ENCODE measurements at regions not wholly inside any gene's neighbourhood (a gene's known extent, or its start where the extent isn't known, plus 50 kb on each side); places are given as distances from the start of the nearest gene placed in this dataset.

DNA sequence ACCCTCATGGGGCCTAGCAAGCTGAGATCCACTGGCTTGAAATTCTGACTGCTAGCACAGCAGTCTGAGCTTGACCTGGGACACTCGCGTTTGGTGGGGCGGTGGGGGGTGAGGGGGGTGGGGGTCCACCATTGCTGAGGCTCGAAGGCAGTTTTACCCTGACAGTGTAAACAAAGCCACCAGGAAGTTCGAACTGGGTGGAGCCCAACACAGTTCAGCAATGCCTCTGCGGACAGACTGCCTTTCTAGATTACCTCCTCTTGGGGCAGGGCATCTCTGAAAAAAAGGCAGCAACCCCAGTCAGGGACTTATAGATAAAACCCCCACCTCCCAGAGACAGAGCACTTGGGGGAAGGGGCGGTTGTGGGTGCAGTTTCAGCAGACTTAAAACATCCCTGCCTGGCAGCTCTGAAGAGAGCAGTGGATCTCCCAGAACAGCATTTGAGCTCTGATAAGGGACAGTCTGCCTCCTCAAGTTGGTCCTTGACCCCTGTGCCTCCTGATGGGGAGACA is 149.7 kb upstream of the TANK start:
- DNase-seq = no peak

DNA sequence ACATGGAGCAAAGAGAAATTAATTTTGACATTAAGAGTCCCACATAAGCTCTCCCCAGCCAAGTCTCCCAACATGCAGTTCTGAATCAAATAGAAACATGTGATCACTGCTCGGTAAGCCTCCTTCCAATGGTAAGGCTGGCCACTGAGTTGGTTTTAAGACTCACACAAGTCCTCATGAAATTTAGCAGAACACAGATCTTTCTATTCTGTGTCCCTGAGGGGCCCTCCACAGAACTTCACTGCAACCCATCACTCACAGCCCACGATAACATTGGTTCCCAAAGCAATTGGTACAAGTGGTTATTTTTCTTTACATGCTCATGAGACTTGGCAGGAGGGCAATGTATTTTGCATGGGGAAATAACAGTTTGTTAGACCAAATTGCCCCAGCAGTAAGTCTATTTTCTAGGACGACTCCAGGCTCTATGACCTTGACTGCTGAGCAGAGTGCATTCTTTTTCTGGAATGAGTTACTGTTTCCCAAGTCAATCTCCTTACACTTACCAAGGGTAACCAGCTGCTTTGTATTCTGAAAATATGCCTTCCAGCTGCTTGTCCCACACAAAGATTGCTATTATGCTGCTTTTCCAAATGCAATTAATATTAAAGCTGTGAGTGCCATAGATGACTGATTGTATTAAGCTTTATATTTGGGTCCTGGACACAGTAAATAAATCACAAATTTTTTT is 142.3 kb upstream of the TANK start:
- DNase-seq = no peak

DNA sequence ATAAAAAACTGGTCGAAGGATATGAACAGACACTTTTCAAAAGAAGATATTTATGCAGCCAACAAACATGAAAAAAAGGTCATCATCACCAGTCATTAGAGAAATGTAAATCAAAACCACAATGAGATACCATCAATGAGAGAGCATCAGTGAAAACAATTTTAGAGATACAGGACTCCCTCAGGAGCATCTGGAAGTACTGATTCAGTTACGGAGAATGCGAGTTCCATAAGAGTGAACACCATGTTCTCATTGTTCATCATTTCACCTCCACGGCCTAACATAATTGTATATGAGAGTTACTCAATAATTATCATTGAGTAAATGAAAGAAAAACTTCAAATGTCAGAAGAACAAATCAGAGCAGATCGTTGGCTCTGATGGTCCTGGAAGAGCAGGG is 140.9 kb upstream of the TANK start:
- DNase-seq = no peak

DNA sequence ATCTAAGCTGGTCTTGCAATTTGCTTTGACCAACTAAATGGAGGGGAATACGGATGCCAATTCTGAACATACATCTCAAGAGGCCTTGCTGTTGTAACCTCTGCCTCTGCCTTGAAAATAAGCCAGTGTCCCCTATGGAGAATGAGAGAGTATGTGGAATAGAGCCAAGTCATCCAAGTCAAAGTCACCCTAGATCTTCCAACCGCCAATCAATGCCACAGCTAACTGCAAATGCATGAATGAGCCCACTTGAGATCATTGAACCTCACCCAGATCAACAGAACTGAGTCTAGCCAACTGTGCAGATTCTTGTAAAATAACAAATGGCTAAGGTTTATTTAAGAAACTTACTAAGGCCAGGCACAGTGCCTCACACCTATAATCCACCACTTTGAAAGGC is 139.8 kb upstream of the TANK start:
- DNase-seq = no peak

DNA sequence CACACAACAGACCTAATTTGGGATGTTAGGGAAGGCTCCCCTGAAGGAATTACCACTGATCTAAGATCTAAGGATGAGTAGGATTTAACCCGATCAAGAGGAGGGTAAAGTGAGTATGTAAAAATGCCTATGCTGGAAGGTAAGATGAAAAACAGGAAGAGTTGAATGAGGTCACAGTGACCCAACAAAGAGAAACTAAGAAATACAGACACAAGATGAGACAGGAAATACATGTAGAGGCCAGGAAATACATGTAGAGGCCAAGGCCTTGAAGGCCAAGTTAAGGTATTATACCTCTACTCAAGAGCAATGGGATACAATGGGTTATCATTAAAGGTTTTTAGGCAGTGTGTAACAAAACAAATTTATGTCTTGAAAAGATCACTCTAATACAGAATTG is 131.6 kb upstream of the TANK start:
- DNase-seq = no peak

DNA sequence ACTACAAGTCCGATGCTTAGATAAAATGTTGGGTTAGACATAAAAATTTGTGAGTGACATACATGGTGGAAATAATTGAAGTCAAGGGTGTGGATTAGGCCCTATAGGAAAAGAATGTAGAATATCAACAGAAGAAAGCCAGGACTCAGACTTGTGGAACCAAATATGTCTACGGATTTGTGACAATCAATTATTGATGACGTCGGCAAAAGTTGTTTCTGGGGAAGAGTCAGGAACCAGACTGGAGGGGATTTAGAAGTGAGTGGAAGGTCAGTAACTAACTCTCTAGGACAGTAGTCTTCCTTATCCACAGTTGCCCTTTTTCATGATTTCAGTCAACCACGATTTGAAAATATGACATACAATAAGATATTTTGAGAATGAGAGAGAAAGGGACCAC is 130.9 kb upstream of the TANK start:
- no peak for DNase-seq

DNA sequence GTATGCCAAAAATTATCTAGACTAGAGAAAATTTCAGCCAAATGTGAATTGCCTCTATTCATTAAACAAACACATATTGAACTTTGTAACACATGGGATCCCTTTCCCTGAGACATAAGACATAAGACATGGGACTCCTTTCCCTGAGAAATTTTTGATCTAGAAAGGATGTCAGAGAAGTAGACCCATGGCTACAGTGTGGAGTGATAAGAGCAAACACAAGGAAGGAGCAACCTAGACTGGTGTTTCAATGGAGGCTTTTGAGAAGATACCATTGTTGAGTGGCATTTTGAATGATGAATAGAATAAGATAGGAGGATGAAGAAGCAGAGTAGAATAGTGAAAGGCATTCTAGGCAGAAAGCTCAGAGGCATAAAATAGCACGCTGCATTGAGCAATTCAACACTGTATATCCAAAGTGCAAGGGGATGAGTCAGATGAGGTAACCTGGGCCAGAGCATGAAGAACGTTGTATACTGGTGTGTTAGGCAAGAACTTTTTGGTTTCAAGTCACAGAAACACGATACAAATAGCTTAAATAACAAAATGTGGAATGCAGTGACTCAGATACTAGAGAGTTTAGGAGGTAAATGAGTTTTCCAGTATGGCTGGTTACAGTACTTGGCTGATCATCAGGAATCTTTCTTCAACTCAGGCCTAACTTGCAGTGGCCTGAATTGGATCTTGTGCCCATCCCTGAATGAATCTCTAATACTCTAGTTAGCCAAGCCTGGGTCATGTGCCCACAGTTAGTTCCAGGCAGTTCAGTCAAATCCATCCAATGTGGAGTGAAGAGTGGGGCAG is 129.8 kb upstream of the TANK start:
- DNase-seq = no peak

DNA sequence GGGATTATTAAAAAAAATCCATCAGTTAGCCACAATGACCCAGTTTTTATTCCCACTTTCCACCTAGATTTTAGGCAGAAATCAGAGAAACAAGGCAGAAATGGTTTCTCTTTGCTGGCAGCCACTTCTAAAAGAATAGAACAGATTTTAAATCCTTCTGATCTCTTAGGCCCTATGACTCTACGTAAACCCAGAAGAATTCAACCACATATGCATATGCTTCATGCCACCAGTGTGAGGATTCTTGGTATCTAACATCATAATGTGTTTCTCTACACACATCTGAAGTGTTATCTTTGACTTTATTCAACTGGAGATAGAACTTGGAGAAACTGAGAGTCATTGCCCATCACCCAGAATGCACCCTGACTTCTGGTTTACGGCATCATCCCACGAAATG is 128.7 kb upstream of the TANK start:
- DNase-seq = no peak

DNA sequence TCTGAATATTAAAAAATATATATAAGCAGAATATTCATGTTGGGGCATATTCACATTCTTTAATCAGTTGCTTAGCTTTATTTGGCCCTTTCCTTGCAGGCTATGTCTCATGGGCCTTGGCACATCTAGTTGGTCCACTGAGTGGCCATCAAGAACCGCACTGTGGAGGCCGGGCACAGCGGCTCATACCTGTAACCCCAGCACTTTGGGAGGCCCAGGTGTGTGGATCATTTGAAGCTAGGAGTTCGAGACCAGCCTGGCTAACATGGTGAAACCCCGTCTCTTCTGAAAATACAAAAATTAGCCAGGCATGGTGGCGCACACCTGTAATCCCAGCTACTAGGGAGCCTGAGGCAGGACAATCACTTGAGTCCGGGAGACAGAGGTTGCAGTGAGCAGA is 127.6 kb upstream of the TANK start:
- DNase-seq = no peak

DNA sequence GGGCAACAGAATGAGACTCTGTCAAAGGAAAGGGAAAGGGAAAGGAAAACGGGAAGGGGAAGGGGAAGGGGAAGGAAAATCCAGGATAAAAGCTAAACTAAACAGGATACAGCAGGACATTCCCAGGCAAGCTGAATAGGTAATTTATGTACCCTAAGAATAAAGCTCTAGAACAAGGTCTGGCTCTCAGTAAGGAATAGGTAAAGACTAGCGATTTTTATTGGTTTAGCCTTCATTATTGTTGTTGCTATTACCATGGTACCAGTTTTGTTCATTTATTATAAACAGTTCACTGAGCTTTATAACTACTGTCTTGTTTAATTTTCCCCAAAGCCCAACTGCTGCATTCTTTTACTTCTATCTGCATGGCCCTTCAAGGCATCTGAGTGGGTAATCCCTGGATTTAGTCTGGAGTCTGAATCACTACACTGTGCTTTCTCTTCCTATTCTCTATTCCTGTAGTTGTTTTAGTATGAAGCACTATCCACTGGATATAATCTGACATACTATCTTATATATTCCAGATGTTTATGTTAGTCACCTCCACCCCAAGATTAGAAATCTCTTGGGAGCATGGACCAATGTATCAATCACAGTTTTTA is 127.1 kb upstream of the TANK start:
- DNase-seq = no peak

DNA sequence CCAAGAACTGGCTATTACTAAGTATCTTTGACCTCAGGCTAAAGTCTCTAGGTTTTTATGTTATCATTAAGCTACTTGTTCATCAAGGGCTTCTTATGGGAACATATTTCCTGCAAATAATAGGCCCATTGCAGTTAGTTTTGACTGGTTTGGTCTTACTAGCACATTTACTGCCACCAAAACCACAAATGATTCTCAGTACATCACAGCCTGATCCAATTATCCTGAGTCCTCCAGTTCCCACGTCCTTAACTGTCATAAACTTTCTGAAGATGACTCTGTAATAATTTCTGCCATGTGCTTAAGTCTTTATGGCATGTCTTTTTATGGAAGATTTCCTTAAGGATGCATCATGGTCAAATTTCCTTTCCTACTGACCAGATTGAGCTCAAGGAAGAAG is 123.3 kb upstream of the TANK start:
- no peak for DNase-seq

DNA sequence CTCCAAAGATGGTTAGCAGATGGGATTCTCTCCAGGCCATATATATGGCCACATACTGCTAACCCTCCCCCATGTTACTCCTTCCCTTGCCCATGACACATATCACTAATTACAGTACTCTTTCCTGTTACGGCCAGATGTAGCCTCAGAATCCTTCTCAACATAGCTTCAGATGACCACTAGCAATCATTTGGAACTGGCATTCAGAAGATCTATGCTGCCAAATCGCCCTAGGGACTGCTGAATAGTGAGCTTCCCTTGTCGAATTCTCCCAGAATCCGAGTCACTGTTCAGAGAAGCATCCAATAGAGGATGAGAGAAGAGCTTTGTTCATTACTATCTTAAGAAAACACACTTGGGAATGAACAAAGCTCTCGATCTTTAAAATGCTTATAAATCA is 121.2 kb upstream of the TANK start:
- DNase-seq = no peak

DNA sequence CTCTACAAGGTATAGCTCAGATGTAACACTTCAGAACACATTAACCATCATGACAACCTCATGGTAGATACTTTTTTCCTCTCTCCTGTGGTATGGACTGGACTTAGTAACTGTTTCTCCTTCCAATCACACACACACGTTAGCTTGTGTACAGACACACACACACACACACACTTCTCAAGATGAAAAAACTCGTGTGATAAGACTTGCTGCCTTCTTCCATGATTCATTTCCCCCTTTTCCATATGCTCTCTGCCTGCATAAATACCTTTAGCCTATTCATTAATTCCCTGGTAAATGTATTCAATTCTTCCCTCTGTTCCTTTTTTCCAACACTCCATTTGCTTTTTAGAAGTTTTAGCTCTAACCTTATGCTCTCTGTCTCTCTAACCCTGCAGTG is 118.9 kb upstream of the TANK start:
- DNase-seq = no peak

DNA sequence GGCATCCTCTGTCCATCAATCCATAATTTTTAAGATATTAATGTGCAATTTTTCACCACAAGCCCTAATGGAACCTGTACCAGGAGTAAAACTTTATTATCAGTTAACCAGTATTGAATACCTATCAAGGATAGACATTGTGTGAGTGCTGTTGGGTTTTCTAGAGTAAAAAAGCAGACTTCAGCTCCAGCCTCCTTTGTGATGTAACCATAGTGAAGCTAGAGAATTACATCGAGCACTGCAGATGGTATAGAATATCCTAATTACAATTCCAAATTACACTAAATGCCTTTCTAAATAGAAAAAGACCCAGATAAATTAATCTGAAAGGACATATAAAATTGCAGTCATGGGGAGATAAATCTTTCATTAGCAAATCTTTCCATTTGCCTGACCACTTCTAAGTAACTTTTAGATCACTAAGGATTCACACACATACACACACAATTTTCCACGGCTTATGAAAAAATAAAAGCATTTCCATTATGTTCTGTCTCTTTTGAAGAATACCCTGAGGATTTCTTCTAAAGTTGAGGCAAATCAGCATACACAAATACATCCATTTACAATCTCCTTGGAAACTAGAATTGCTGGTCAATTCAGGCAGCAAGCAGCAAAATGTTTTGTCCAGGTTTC is 117.1 kb upstream of the TANK start:
- no peak for DNase-seq

DNA sequence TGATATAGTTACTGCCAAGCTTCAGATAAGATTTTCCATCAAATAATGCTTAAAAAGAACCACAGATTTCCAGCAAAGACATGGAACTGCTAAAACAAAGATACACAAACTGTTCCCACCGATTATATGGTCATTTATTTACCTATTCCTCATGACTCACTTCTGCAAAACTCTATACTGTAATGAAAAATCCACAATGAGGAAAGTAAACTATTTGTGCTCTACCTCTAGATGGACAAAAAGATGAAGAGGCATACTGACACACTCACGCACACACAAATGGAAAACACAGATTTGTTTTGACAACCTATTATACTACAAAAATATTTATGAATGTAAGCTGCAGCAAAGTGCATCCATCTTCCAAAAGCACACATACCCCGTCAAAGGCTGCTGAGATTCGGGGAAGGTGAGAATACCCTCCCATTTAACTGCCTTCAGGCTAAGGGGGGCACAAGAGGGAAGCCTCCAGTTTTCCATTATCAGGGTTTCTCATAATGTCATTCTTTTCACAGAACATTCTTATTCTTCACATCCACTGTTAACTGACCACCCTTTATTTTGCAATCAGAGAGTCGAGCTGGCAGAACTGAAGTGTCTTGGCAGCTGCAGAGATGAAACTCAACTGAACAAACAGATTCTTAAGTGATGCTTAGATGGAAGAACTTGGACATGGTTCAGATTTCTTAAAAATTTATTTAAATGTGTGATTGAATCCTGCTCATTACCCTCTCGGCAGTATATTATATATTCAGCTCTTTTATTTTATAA is 115.9 kb upstream of the TANK start:
- no peak for DNase-seq

DNA sequence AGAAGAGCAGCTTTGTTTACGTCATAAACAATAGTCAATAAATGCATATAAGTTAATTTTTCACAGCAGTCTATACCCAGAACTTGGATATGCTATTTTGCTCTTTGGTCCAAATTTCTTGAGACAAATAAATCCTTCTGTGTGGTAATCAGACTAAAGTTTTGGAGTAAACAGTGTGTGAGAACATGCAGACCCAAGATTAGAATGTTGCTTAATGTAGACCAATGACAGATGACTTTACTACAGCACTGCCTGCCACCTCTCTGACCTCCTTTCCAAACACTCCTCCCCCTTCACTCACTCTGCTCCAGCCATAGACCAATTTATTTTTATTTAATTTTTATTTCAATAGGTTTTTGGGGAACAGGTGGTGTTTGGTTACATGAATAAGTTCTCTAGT is 115.3 kb upstream of the TANK start:
- DNase-seq = no peak

DNA sequence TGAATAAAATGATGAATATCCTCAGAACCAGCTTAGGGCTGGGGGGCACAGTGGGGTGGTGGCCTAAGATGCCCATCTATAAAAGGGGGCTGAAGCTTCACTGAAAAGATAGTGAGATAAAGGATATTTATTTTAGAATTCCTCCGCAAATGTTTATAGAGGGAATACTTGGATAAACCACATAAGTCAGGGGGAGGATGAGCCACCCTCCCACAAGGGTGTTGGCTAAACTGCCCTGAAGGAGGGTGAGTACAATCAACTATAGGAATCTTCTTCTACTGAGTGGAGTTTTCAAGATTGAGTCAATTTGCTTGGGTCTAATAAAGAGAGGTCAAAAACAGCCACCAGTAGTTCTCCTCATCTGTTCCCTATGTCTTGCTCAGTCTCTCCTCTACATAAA is 114.5 kb upstream of the TANK start:
- no peak for DNase-seq

DNA sequence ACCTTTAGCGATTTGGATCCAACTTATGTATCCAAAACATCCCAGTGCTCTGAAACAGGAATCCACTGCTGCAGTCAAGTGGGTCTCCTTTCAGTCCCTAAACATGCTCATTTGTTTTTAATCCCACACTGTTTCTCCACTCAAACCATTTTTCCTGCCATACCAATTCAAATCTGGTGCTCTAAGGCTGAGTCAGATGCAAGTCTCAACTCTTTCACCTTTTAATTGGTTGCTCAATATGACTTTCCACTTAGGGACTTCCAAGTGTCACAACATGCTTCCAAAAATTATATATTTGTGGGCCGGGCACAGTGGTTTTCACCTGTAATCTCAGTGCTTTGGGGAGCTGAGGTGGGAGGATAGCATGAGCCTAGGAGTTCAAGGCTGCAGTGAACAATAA is 113.4 kb upstream of the TANK start:
- no peak for DNase-seq

DNA sequence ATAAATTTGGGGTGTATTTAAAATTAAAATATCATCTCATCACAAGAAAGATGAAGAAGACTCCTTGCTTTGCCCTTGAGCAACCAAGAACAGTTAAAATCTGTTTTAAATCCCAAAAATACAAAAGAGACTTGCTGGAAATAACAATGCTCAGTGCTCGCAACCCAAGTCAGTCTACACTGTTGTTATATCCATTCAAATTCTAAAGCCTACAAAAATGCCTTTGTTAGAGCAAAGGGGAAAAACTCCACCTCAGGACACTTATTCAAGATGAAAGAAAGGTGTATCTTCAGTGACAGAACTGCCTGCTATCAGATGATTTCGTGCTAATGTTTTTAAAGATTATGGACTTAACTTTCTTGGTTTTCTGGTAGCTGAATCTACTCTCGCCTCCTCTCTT is 111.9 kb upstream of the TANK start:
- DNase-seq = no peak

DNA sequence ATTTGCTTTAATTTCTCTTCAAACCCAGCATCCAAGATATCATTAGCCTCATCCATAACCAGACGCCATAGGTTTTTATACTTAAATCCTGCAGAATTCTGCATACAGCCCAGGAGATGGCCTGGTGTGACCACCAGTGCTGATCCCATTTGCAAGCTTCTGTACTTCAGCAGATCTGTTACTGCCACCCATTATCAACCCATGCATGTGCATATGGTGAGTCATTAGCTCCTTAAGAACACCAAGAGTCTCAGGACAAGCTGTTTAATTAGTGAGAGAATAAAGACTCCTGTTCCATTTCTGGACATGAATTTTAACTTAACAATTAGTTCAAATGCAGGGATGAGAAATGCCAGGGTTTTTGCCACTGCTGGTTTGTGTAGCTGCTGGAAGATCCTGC is 110.7 kb upstream of the TANK start:
- no peak for DNase-seq

DNA sequence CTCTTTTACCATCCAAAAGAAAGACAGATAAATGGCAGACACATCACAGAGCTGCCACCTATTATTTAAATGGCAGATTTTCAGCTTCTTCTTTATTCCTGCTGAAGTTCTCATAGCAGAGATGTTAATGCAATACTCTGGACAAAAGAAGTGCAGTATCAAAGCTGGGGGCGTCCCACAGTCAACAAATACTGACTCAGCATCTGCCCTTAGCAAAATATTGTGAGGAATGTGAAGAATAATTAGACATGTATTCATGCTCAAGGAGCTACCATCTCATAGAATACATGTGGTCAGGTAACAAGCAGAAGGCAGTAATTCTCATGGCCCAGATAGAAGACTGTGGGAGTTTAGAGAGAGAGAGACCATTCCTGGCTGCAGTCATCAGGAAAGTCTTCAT is 108.0 kb upstream of the TANK start:
- DNase-seq = no peak

DNA sequence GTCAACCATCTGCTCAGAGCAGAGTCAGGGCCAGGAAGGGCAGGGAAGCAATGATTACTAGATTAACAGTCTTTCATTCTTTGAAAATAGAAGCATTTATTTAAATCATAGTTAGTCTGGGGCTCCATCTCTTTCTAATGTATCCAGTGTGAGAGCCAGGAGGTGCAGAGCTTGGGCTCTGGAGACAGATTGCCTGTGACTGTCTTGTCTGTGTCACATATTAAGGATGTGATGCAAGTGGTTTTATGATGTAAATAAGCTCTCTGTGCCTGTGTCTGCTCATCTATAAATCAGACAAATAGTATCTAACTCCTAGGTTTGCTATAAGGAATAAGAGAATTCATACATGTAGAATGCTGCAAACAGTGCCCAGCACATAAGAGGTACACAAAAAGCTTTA is 104.9 kb upstream of the TANK start:
- DNase-seq = no peak

Measured in hypothalamus (tissue), 51 donors.